Cardiac muscle cell (in vitro differentiated cells and primary cell): ENCODE measurements at regions not wholly inside any gene's neighbourhood (a gene's known extent, or its start where the extent isn't known, plus 50 kb on each side); places are given as distances from the start of the nearest gene placed in this dataset.

ENCODE experiments used
- DNase-seq, 2 donors: peaks; one replicate each; pipeline versions ENCODE4 v3.0.0 to v3.0.0-alpha.2; 2010 to 2017; ENCODE audit warnings: low read depth in 1 of 2, low spot score in 1 of 2
- H3K27ac ChIP-seq: fragments of 200-600 bp; sonication (generic); 2 replicates; pipeline ENCODE4 v1.5.1; 2016
- H3K27me3 ChIP-seq: fragments of 200-600 bp; sonication (generic); 2 replicates; pipeline ENCODE4 v1.6.0; 2016; ENCODE audit warnings: control low read depth
- H3K36me3 ChIP-seq: fragments of 200-600 bp; sonication (generic); 2 replicates; pipeline ENCODE4 v1.5.1; 2016; ENCODE audit warnings: control low read depth
- H3K4me1 ChIP-seq: fragments of 200-600 bp; sonication (generic); 2 replicates; pipeline ENCODE4 v1.8.1; 2017; ENCODE audit warnings: low read depth, mild to moderate bottlenecking, mixed run types
- H3K4me3 ChIP-seq: fragments of 200-600 bp; sonication (generic); 2 replicates; pipeline ENCODE4 v1.5.1; 2016; ENCODE audit warnings: mild to moderate bottlenecking
- H3K9me3 ChIP-seq: fragments of 200-600 bp; sonication (generic); 2 replicates; pipeline ENCODE4 v1.5.1; 2017; ENCODE audit warnings: low read depth, mild to moderate bottlenecking, control low read depth
- TF ChIP-seq, protein P1 (sequence below): IDR thresholded peaks from 2 replicates; pipeline ENCODE4 v1.5.1; 2012; ENCODE audit warnings: low read depth, mild to moderate bottlenecking, low read length

DNA sequence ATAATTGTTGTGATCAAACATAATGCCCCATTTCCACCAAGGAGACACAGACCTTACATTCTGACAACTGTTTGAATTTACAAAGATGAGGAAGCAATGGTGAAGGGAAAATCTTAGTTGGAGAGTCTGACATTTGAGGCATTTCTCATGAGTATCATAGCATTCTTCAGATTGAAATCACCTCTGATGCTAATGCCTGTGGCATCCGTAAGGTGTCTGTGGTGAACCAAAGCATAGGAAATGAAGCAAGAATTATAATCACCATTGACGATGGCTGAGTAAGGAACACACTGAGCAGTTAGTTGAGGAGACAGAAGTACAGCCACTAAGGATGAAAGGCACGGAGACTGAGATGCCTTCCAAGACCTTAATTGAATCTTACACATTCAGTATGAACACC lies 575.7 kb downstream of the TRIML1 start:
- Histone ChIP-seq H3K27me3 (no peaks in the 10 kb centered on the region), H3K4me3 (no peak overlapping the region), H3K36me3 (no peaks in the 10 kb centered on the region), H3K4me1 (no peaks in the 10 kb centered on the region), H3K9me3 (no peaks in the 10 kb centered on the region), H3K27ac (no peak overlapping the region)
- TF ChIP-seq, protein P1, sequence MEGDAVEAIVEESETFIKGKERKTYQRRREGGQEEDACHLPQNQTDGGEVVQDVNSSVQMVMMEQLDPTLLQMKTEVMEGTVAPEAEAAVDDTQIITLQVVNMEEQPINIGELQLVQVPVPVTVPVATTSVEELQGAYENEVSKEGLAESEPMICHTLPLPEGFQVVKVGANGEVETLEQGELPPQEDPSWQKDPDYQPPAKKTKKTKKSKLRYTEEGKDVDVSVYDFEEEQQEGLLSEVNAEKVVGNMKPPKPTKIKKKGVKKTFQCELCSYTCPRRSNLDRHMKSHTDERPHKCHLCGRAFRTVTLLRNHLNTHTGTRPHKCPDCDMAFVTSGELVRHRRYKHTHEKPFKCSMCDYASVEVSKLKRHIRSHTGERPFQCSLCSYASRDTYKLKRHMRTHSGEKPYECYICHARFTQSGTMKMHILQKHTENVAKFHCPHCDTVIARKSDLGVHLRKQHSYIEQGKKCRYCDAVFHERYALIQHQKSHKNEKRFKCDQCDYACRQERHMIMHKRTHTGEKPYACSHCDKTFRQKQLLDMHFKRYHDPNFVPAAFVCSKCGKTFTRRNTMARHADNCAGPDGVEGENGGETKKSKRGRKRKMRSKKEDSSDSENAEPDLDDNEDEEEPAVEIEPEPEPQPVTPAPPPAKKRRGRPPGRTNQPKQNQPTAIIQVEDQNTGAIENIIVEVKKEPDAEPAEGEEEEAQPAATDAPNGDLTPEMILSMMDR = no peak
- DNase-seq = no peak

GRCh38 chr4:188717661-188718060 lies 578.4 kb downstream of the TRIML1 start:
- Histone ChIP-seq H3K27me3 (no peaks in the 10 kb centered on the region), H3K4me3 (no peak overlapping the region), H3K27ac (no peak overlapping the region), H3K36me3 (no peaks in the 10 kb centered on the region), H3K4me1 (no peaks in the 10 kb centered on the region), H3K9me3 (no peaks in the 10 kb centered on the region)
- no peak for DNase-seq
- TF ChIP-seq, protein P1 = no peak

DNA sequence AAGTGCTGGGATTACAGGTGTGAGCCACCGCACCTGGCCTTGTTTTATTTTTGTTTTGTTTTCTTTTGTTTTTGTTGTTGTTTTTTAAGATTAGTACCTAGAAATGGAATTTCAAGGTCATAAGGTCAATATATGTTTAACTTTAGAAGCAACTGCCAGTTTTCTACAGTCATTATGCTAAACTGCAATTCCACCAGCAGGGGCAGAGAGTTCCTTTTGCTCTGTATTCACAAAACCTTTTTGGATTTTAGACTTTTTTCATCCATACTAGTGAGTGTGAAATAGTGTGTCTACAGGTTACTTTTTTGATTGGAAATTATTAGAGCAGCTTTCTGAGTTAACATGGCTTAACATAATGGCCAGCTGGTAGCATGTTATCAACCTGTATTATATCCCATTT lies 580.6 kb downstream of the TRIML1 start:
- H3K9me3 ChIP-seq = no peaks in the 10 kb centered on the region
- H3K4me1 ChIP-seq = no peaks in the 10 kb centered on the region
- H3K4me3 ChIP-seq = no peak overlapping the region
- TF ChIP-seq, protein P1 = no peak
- H3K27ac ChIP-seq = no peak overlapping the region
- H3K27me3 ChIP-seq = no peaks in the 10 kb centered on the region
- H3K36me3 ChIP-seq = no peaks in the 10 kb centered on the region
- DNase-seq = no peak

DNA sequence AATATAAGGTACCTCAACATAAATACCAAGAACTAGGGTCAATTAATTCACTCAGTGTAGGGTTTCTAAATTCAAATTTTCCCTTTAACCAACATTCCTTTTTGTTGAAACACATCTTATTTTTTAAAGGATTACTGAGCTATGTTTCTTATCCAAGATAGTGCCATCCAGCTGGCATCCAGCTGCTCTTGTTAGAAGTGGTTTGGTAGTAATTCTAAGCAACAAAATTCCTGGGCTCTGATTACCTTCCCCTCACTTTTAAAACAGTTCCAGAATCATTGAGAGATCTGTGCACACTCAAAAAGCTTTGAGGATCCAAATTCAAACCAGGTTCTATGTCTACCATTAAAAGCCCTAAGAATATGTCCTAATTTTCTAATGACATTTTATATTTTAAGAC lies 583.7 kb downstream of the TRIML1 start:
- no peak overlapping the region for H3K27ac ChIP-seq
- H3K4me1 ChIP-seq = no peaks in the 10 kb centered on the region
- H3K36me3 ChIP-seq = no peaks in the 10 kb centered on the region
- no peaks in the 10 kb centered on the region for H3K27me3 ChIP-seq
- TF ChIP-seq, protein P1 = no peak
- H3K4me3 ChIP-seq = no peak overlapping the region
- no peaks in the 10 kb centered on the region for H3K9me3 ChIP-seq
- DNase-seq = no peak

GRCh38 chr4:188727746-188728145 lies 588.5 kb downstream of the TRIML1 start:
- Histone ChIP-seq H3K4me1 (no peaks in the 10 kb centered on the region), H3K27me3 (no peaks in the 10 kb centered on the region), H3K36me3 (no peaks in the 10 kb centered on the region), H3K4me3 (no peak overlapping the region), H3K9me3 (no peaks in the 10 kb centered on the region), H3K27ac (no peak overlapping the region)
- no peak for DNase-seq
- TF ChIP-seq, protein P1 = no peak

- Histone ChIP-seq H3K9me3 (no peaks in the 10 kb centered on the region), H3K27me3 (no peaks in the 10 kb centered on the region), H3K4me1 (no peaks in the 10 kb centered on the region), H3K27ac (no peak overlapping the region), H3K36me3 (no peaks in the 10 kb centered on the region), H3K4me3 (no peak overlapping the region)
- TF ChIP-seq, protein P1 = no peak
- DNase-seq = no peak
Observed at GRCh38 chr4:188728359-188728758, 589.1 kb downstream of the TRIML1 start.
